Sigmoid colon (tissue), 4 donors: ENCODE measurements at regions not wholly inside any gene's neighbourhood (a gene's known extent, or its start where the extent isn't known, plus 50 kb on each side); places are given as distances from the start of the nearest gene placed in this dataset.

ENCODE experiments used
- POLR2A ChIP-seq, 2 donors: fragments of 450-650 bp; IDR thresholded peaks; one replicate each; pipeline ENCODE4 v1.6.1; 2016; ENCODE audit warnings: antibody characterized with exemption in 2 of 2, mild to moderate bottlenecking in 2 of 2, moderate library complexity in 2 of 2
- POLR2AphosphoS5 ChIP-seq, 4 donors: sonication (generic); formaldehyde crosslinking; IDR thresholded peaks; one replicate each; pipeline ENCODE4 v1.6.1; 2017; ENCODE audit warnings: antibody characterized with exemption in 4 of 4

DNA sequence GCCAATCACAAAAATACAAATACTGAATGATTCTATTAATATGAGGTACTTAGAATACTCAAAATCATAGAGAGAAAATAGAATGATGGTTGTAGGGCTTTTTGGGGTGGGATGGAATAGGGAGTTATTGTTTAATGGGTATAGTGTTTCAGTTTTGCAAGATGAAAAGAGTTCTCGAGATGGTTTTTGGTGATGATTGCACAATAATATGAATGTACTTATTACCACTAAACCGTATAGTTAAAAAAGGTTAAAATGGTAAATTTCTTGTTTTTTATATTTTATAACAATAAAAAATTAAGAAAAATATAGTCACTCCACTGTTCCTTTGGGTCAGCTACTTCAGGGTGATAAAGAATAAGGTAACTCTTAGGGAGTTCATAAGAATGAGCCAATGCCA, 560.1 kb downstream of the TDRD15 start:
- no peak for TF ChIP-seq POLR2A (IDR thresholded peaks at IDR 0.05)
- no peak for TF ChIP-seq POLR2AphosphoS5 (IDR thresholded peaks at IDR 0.05)
